ENCODE measurements at regions not wholly inside any gene's neighbourhood (a gene's known extent, or its start where the extent isn't known, plus 50 kb on each side); places are given as distances from the start of the nearest gene placed in this dataset.

GRCh38 chr20:51880188-51880587, 77.9 kb upstream of the SALL4 start:
- DNase-seq (ENCODE audit: low read depth in 2 of 2): no peak

- no peak for DNase-seq (ENCODE audit: low read depth in 2 of 2)
Measured at GRCh38 chr20:51876313-51876940, 74.1 kb upstream of the SALL4 start.

GRCh38 chr20:51873652-51874051, 71.3 kb upstream of the SALL4 start:
- no peak for DNase-seq (ENCODE audit: low read depth in 2 of 2)

- no peak for DNase-seq (ENCODE audit: low read depth in 2 of 2)
Measured at GRCh38 chr20:51871943-51872342, 69.6 kb upstream of the SALL4 start.

GRCh38 chr20:51869002-51869401, 66.7 kb upstream of the SALL4 start:
- DNase-seq (ENCODE audit: low read depth in 2 of 2): no peak

GRCh38 chr20:51867251-51867650, 64.9 kb upstream of the SALL4 start:
- DNase-seq (ENCODE audit: low read depth in 2 of 2): no peak

- DNase-seq (ENCODE audit: low read depth in 2 of 2): no peak
Measured at GRCh38 chr20:51864967-51865366, 62.6 kb upstream of the SALL4 start.

- DNase-seq (ENCODE audit: low read depth in 2 of 2): no peak
Measured at GRCh38 chr20:51862796-51863195, 60.5 kb upstream of the SALL4 start.

GRCh38 chr20:51861726-51862466, 59.6 kb upstream of the SALL4 start:
- no peak for DNase-seq (ENCODE audit: low read depth in 2 of 2)

- DNase-seq (ENCODE audit: low read depth in 2 of 2): no peak
Measured at GRCh38 chr20:51860111-51860882, 58.0 kb upstream of the SALL4 start.

GRCh38 chr20:51856432-51856831, 54.1 kb upstream of the SALL4 start:
- DNase-seq (ENCODE audit: low read depth in 2 of 2): no peak

- no peak for DNase-seq (ENCODE audit: low read depth in 2 of 2)
Measured at GRCh38 chr20:51854921-51855320, 52.6 kb upstream of the SALL4 start.

All from stimulated activated CD8-positive, alpha-beta memory T cell treated with anti-CD3 and anti-CD28 coated beads, Interleukin-7, amount 100 ng/mL, for 4 hours (primary cell).